K562 (cell line): ENCODE measurements at regions not wholly inside any gene's neighbourhood (a gene's known extent, or its start where the extent isn't known, plus 50 kb on each side); places are given as distances from the start of the nearest gene placed in this dataset.
A peak's percentile ranks its signal among the peaks of the same experiment; 100 is the strongest.

Source experiments
- ATAC-seq: fragments of 200-7000 bp; cut with Tn5 transposase; 3 replicates; pipeline ENCODE4 v1.9.1; 2020; ENCODE audit warnings: moderate library complexity
- BruUV-seq: library from RNA; stranded (reverse); fragments of 400-500 nt; replicated peaks from 2 replicates; lab custom pipeline; 2021; lab: Mats Ljungman, UMichigan
- CTCF ChIA-PET: fragments of 300-600 bp; formaldehyde crosslinking; extraction: SDS; loops from one replicate; lab custom pipeline; 2021; ENCODE audit warnings: low intra/inter-chr PET ratio; lab: Yijun Ruan, JAX
- POLR2A ChIA-PET: fragments of 300-600, 350-650 bp; sonication (Branson Sonifier 250); formaldehyde crosslinking; extraction: SDS; loops from one replicate; lab custom pipeline; 2021; ENCODE audit warnings: antibody characterized with exemption, inconsistent platforms; lab: Yijun Ruan, JAX
- DNase-seq, 4 experiments: peaks; one replicate each; pipeline versions ENCODE4 v3.0.0 to v3.0.0-alpha.2; 2011 to 2018; ENCODE audit warnings: low spot score in 3 of 4, mixed read lengths in 3 of 4; ENCODE audit errors: extremely low read depth in 1 of 4
- FAIRE-seq: peaks from 2 replicates; lab custom pipeline; 2011; peaks lifted over from hg19 to GRCh38; lab: Jason Lieb, UNC
- H2AFZ ChIP-seq: 2 replicates; pipeline ENCODE4 v1.6.0; 2011; ENCODE audit warnings: low read depth, low read length, control low read depth, inconsistent platforms
- H3K27ac ChIP-seq: fragments of 200-600 bp; 3 replicates; pipeline ENCODE4 v1.8.0; 2011; ENCODE audit warnings: low read depth, mild to moderate bottlenecking, control low read depth, inconsistent platforms, low read length, moderate library complexity, mixed read lengths; ENCODE audit errors: extremely low read depth
- H3K27me3 ChIP-seq, 2 experiments: fragments of 300-600 bp in 1 of 2; 2 replicates in 1 of 2; 3 replicates in 1 of 2; pipeline versions ENCODE4 v1.6.0 to v1.8.0; 2011; ENCODE audit warnings: inconsistent platforms in 2 of 2, low read length in 2 of 2, mild to moderate bottlenecking in 1 of 2, mixed read lengths in 1 of 2, moderate library complexity in 1 of 2; ENCODE audit not compliant: control insufficient read depth in 2 of 2, insufficient read depth in 2 of 2
- H3K36me3 ChIP-seq: fragments of 300-600 bp; 3 replicates; pipeline ENCODE4 v1.8.0; 2011; ENCODE audit warnings: mild to moderate bottlenecking, low read length, inconsistent platforms; ENCODE audit not compliant: control insufficient read depth, insufficient read depth
- H3K4me1 ChIP-seq, 2 experiments: fragments of 200-600 bp in 1 of 2; replicated peaks in 1 of 2; 2 replicates in 1 of 2; 3 replicates in 1 of 2; pipeline versions ENCODE4 v1.5.1 to v1.8.0; 2011; ENCODE audit warnings: inconsistent platforms in 2 of 2, low read length in 2 of 2, mild to moderate bottlenecking in 1 of 2, mixed read lengths in 1 of 2, moderate library complexity in 1 of 2; ENCODE audit not compliant: control insufficient read depth in 2 of 2, insufficient read depth in 2 of 2
- H3K4me2 ChIP-seq: 2 replicates; pipeline ENCODE4 v1.6.1; 2011; ENCODE audit warnings: low read length, control low read depth, inconsistent platforms, mixed read lengths; ENCODE audit not compliant: insufficient read depth
- H3K4me3 ChIP-seq: fragments of 200-600 bp; sonication (generic), shearing (Covaris generic); 2 replicates; pipeline ENCODE4 v1.5.1; 2016; ENCODE audit warnings: control low read depth, inconsistent platforms
- H3K79me2 ChIP-seq: fragments of 200-600 bp; 3 replicates; pipeline ENCODE4 v1.8.0; 2011; ENCODE audit warnings: low read length, inconsistent platforms; ENCODE audit not compliant: control insufficient read depth, insufficient read depth
- H3K9ac ChIP-seq, 2 experiments: 2 replicates each; pipeline versions ENCODE4 v1.6.0 to v1.6.1; 2011; ENCODE audit warnings: low read depth in 2 of 2, low read length in 2 of 2, control low read depth in 1 of 2, inconsistent platforms in 1 of 2, mild to moderate bottlenecking in 1 of 2, mixed read lengths in 1 of 2; ENCODE audit not compliant: insufficient read depth in 1 of 2
- H3K9me1 ChIP-seq: one replicate; pipeline ENCODE4 v1.6.0; 2011; ENCODE audit warnings: inconsistent platforms, mild to moderate bottlenecking, low read length, moderate library complexity; ENCODE audit not compliant: control insufficient read depth, insufficient read depth
- H3K9me3 ChIP-seq: replicated peaks from 2 replicates; pipeline ENCODE4 v1.5.1; 2011; ENCODE audit warnings: low read depth, low read length, inconsistent platforms; ENCODE audit not compliant: control insufficient read depth, insufficient read depth
- H4K20me1 ChIP-seq: replicated peaks from 2 replicates; pipeline ENCODE4 v1.6.1; 2011; ENCODE audit warnings: low read length, inconsistent platforms, mixed read lengths; ENCODE audit not compliant: control insufficient read depth, insufficient read depth
- CBFA2T2 ChIP-seq: fragments of 450-650 bp; conservative IDR thresholded peaks from 2 replicates; pipeline ENCODE4 v1.6.1; 2017; ENCODE audit warnings: mild to moderate bottlenecking
- ELF4 ChIP-seq: fragments of 450-650 bp; formaldehyde crosslinking; IDR thresholded peaks from 2 replicates; pipeline ENCODE4 v1.4.0; 2022; ENCODE audit warnings: missing genetic modification characterization
- NFRKB ChIP-seq: fragments of 450-650 bp; IDR thresholded peaks from 2 replicates; pipeline ENCODE4 v1.6.1; 2016; ENCODE audit warnings: low read depth
- RB1 ChIP-seq: fragments of 450-650 bp; IDR thresholded peaks from 2 replicates; pipeline ENCODE4 v1.6.1; 2017; ENCODE audit warnings: low read depth, mild to moderate bottlenecking
- SIX5 ChIP-seq, 2 experiments: IDR thresholded peaks; 2 replicates each; pipeline ENCODE4 v1.6.1; 2011; ENCODE audit warnings: low read length in 2 of 2, borderline replicate concordance in 1 of 2, low read depth in 1 of 2, mild to moderate bottlenecking in 1 of 2, moderate library complexity in 1 of 2; ENCODE audit not compliant: insufficient read depth in 1 of 2
- TARDBP ChIP-seq: fragments of 450-650 bp; IDR thresholded peaks from 2 replicates; pipeline ENCODE4 v1.6.1; 2016
- ZNF23 ChIP-seq: fragments of 250-450 bp; sonication (Bioruptor Pico); IDR thresholded peaks from 2 replicates; pipeline ENCODE4 v1.4.0; 2020; ENCODE audit warnings: mild to moderate bottlenecking
- ZNF239 ChIP-seq: fragments of 250-450 bp; sonication (Bioruptor Pico); IDR thresholded peaks from 2 replicates; pipeline ENCODE4 v1.4.0; 2020; ENCODE audit warnings: mild to moderate bottlenecking
- WGBS: fragments of 100-300 bp; shearing (Covaris generic); methylation state at CpG from one replicate; pipeline ENCODE4 v1.1.6; 2016; ENCODE audit warnings: low coverage, mixed read lengths; ENCODE audit not compliant: insufficient coverage; ENCODE audit errors: missing lambda C conversion rate; 5-methylcytosine and 5-hydroxymethylcytosine counted together
- in situ Hi-C: fragments of 300-500 bp; cut with MboI; formaldehyde crosslinking; loops from 4 replicates; pipeline ENCODE4 v1.15.0; 2018; ENCODE audit warnings: inconsistent platforms, mixed read lengths
- intact Hi-C: fragments of 100-400 bp; cut with micrococcal nuclease; formaldehyde crosslinking; loops from 2 replicates; pipeline ENCODE4 v1.14.2; 2022
- TF ChIP-seq, protein P1 (sequence below): fragments of 250-450 bp; sonication (Bioruptor Pico); IDR thresholded peaks from 2 replicates; pipeline ENCODE4 v1.8.0; 2021; ENCODE audit warnings: borderline replicate concordance, mild to moderate bottlenecking, moderate library complexity; ENCODE audit not compliant: poor library complexity, severe bottlenecking
- TF ChIP-seq, protein P2 (sequence below): fragments of 450-650 bp; IDR thresholded peaks from 2 replicates; pipeline ENCODE4 v1.6.1; 2018; ENCODE audit not compliant: partially characterized antibody
- TF ChIP-seq, protein P3 (sequence below), 2 experiments: fragments of 450-650 bp; IDR thresholded peaks; 2 replicates each; pipeline ENCODE4 v1.6.1; 2016

DNA sequence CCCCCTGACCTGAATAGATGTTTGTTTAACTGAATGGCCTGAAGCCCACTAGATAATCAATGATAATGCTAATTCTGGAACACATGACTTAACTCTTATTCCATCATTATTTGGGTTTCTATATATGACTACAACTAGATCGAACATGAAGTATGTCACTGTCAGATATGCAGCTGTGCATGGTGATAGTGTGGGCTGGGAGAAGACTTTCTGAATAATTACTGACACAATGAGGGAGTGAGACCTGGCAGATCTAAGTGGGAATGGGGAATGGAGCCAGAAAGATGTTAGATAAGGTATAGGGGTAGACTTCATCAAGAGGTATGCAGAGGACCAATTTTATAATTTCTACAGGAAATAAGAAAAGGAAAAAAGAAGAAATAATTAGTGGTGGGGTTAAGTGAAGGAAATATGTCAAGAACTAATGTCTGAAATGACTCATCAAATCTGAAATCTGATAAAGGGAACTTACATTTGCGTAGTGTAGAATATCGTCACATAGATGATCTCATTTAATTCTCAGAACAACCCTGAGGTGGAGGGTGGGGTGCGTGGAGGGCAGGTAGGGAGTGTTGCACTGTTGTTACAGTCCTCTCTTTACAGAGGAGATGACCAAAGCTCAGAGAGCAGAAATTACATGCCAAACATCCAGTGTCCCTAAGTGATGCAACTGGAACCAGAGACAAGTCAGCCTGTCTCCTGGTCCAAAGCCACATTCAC, 68.2 kb upstream of the EED start (continued):
- TF ChIP-seq RB1, result no peak

DNA sequence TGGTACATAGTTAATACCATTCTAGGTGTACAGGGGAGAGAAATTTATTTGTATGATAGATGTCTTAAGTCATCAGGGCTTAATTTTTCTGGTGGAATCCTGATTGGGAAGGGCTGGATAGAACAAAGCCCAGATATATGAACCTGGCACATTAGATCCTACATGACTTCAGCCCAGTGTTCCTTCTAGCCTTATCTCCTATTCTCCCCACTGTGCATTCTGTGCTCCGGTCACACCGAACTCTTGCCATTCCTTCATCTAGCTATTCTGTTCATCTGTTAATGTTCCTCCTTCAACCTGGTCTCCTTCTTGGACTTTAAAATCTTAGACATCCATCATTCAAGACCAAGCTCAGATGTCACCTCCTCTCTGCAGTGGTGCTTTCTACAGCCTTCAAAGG, 68.9 kb upstream of the EED start:
- no peak overlapping the region for H3K4me3 ChIP-seq
- ATAC-seq (peak; percentile 14), FAIRE-seq (no peak), DNase-seq (peak in 1 of 4 experiments; percentile 52)
- peaks cover 3% of the 10 kb centered on the region; the same call in 1 of the 3 replicates for H3K79me2 ChIP-seq
- CTCF ChIA-PET, result no interaction called here
- in situ Hi-C loops, result no loop called here
- WGBS, result 2% methylated on average over 2 of the region's 2 CpGs
- H4K20me1 ChIP-seq, result no peaks in the 10 kb centered on the region
- peaks cover 54 to 85% of the 10 kb centered on the region in 2 experiments for H3K4me1 ChIP-seq
- peaks cover 3% of the 10 kb centered on the region; the same call in 1 of the 2 replicates for H3K9me3 ChIP-seq
- H3K27me3 ChIP-seq, result no peaks in the 10 kb centered on the region; a peak in 1 of 5 replicates
- POLR2A ChIA-PET, result interaction anchor here (0.6 to 2.6 kb wide), 8 partner anchors 11 to 123 kb away, joined by 3 to 14 read pairs (median 5); partner anchors contain the start of gene PICALM
- H3K9ac ChIP-seq, result peak overlapping the region; percentile 12 to 67; a peak in 3 of 4 replicates
- peaks cover 4% of the 10 kb centered on the region for H3K9me1 ChIP-seq
- BruUV-seq, result no TSS peak
- H3K36me3 ChIP-seq, result no peaks in the 10 kb centered on the region; the same call in 2 of the 3 replicates
- H3K27ac ChIP-seq, result peak overlapping the region; percentile 81
- H2AFZ ChIP-seq, result no peak overlapping the region
- intact Hi-C loops, result loop anchor here (1.0 to 10.0 kb wide), 6 partner anchors 17 to 511 kb away; partner anchors contain the start of genes CREBZF and PICALM
- peak overlapping the region; percentile 72 for H3K4me2 ChIP-seq
- TF ChIP-seq NFRKB, result peak; percentile 17
- TF ChIP-seq TARDBP, result no peak
- TF ChIP-seq SIX5 (IDR thresholded peaks at IDR 0.05; ENCODE audit: borderline replicate concordance in 1 of 2, insufficient read depth in 1 of 2, low read depth in 1 of 2, low read length in 2 of 2), result no peak
- no peak for TF ChIP-seq ZNF239 (CRISPR knock-in tag)
- TF ChIP-seq, protein P1, sequence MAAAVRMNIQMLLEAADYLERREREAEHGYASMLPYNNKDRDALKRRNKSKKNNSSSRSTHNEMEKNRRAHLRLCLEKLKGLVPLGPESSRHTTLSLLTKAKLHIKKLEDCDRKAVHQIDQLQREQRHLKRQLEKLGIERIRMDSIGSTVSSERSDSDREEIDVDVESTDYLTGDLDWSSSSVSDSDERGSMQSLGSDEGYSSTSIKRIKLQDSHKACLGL (CRISPR knock-in tag), result no peak
- TF ChIP-seq, protein P2, sequence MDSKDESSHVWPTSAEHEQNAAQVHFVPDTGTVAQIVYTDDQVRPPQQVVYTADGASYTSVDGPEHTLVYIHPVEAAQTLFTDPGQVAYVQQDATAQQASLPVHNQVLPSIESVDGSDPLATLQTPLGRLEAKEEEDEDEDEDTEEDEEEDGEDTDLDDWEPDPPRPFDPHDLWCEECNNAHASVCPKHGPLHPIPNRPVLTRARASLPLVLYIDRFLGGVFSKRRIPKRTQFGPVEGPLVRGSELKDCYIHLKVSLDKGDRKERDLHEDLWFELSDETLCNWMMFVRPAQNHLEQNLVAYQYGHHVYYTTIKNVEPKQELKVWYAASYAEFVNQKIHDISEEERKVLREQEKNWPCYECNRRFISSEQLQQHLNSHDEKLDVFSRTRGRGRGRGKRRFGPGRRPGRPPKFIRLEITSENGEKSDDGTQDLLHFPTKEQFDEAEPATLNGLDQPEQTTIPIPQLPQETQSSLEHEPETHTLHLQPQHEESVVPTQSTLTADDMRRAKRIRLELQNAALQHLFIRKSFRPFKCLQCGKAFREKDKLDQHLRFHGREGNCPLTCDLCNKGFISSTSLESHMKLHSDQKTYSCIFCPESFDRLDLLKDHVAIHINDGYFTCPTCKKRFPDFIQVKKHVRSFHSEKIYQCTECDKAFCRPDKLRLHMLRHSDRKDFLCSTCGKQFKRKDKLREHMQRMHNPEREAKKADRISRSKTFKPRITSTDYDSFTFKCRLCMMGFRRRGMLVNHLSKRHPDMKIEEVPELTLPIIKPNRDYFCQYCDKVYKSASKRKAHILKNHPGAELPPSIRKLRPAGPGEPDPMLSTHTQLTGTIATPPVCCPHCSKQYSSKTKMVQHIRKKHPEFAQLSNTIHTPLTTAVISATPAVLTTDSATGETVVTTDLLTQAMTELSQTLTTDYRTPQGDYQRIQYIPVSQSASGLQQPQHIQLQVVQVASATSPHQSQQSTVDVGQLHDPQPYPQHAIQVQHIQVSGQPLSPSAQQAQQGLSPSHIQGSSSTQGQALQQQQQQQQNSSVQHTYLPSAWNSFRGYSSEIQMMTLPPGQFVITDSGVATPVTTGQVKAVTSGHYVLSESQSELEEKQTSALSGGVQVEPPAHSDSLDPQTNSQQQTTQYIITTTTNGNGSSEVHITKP, result peak; percentile 62
- no peak for TF ChIP-seq CBFA2T2
- TF ChIP-seq ZNF23 (CRISPR knock-in tag), result 0 out of 2 replicates have a peak, but pooled peaks have one; percentile 11
- TF ChIP-seq, protein P3, sequence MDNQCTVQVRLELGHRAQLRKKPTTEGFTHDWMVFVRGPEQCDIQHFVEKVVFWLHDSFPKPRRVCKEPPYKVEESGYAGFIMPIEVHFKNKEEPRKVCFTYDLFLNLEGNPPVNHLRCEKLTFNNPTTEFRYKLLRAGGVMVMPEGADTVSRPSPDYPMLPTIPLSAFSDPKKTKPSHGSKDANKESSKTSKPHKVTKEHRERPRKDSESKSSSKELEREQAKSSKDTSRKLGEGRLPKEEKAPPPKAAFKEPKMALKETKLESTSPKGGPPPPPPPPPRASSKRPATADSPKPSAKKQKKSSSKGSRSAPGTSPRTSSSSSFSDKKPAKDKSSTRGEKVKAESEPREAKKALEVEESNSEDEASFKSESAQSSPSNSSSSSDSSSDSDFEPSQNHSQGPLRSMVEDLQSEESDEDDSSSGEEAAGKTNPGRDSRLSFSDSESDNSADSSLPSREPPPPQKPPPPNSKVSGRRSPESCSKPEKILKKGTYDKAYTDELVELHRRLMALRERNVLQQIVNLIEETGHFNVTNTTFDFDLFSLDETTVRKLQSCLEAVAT (IDR thresholded peaks at IDR 0.05), result peak in 1 of 2 experiments; percentile 45; a peak in 1 of 4 replicates
- TF ChIP-seq ELF4 (CRISPR knock-in tag), result 0 out of 2 replicates have a peak, but pooled peaks have one; percentile 55
